ENCODE measurements at regions not wholly inside any gene's neighbourhood (a gene's known extent, or its start where the extent isn't known, plus 50 kb on each side); places are given as distances from the start of the nearest gene placed in this dataset.

DNA sequence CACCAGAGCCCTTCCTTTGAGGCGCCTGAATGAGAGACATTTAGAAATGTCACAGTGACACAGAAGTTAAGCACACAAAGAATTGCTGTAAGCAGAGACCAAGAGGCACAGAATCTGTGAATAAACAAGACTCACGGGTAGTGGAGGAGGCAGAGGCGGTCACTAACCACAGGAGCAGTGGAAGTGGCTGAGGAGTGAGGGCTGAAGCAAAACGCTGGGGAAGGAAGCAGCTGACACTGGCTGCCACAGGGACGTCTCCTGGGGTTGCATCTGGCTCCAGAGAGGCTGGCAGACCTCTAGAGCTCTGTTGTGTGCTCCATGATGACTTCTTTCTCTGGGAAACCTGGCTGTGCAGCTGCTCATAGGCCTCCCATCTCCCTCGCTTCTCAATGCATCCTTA lies 65.0 kb upstream of the SLC2A12 start:
- WGBS (ENCODE audit: insufficient coverage), result 16% methylated on average over 5 of the region's 6 CpGs
- Histone ChIP-seq H3K27me3 (ENCODE audit: control insufficient read depth, insufficient read depth, low read length) (no peaks in the 10 kb centered on the region), H3K9me3 (ENCODE audit: control insufficient read depth, insufficient read depth, low read length) (no peaks in the 10 kb centered on the region), H3K4me3 (ENCODE audit: low read depth, low read length) (no peak overlapping the region), H3K36me3 (ENCODE audit: control insufficient read depth, insufficient read depth, low read length) (no peaks in the 10 kb centered on the region), H3K27ac (ENCODE audit: low read depth, low read length) (peak overlapping the region; percentile 25), H3K4me1 (ENCODE audit: control insufficient read depth, insufficient read depth, low read length) (peaks cover 18% of the 10 kb centered on the region)
- DNase-seq (ENCODE audit: low read depth in 4 of 6, low spot score in 6 of 6), result peak in 2 of 6 donors; percentile 53 to 58

DNA sequence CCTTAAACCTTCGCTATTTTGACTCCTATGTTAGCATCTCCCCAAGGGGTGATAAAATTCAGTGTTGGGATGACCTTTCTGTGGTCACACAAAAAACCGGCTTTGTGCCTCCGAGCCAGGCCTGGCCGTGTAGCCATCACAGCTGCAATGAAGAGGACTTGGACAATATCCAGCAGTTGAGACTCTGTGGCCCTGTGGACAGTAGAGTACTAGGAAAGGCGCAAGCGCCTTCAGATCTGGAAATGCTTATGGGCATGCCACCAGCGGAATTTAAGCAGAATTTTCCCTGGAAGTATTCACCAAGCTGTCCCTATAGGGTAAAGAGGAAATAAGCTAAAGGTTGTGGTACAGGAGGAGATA lies 63.3 kb upstream of the SLC2A12 start:
- H3K4me3 ChIP-seq (ENCODE audit: low read depth, low read length), result no peak overlapping the region
- DNase-seq (ENCODE audit: low read depth in 4 of 6, low spot score in 6 of 6), result peak in 2 of 6 donors; percentile 31 to 39

DNA sequence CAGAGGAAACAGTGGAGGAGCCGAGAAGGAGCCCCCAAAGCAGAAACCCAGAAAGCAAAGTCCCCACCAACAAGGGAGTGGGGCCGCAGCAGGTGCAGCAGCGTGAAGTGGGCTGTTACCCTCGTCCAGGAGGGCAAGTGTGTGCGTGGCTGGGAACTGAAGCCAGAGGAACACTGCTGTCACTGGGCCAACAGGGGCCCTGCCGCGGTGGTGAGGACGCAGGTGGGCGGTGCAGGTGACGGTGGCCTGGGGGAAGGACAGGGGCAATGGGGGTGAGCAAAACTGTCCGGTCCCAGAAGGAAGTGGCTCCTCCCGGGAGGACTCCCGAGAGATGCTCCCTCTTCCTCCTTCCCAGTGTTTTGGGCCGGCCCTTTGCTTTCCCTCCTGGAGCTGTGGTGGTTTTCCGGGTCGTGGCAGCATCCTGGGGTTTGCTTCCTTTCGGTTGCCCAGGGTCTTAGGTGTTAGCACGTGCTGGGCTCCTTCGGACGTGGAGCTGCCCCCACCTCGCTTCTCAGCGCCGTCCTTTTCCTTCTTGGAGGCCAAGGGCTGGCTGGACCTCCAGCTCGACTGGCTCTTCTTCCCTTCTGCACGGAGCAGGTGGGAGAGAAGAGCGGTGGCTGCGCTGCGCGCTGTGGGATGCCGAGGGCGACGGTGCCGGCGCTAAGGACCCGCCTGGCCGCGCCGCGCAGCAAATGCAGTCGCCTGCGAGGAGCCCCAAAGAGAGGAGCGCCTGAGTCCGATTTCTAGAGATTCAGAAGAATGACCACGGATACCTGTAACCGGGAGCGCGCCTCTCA lies 62.7 kb upstream of the SLC2A12 start:
- H3K36me3 ChIP-seq (ENCODE audit: control insufficient read depth, insufficient read depth, low read length), result no peaks in the 10 kb centered on the region
- no peak for DNase-seq (ENCODE audit: low read depth in 4 of 6, low spot score in 6 of 6)
- H3K27ac ChIP-seq (ENCODE audit: low read depth, low read length), result no peak overlapping the region
- H3K4me1 ChIP-seq (ENCODE audit: control insufficient read depth, insufficient read depth, low read length), result peaks cover 18% of the 10 kb centered on the region
- WGBS (ENCODE audit: insufficient coverage), result 44% methylated on average over 38 of the region's 47 CpGs
- no peaks in the 10 kb centered on the region for H3K27me3 ChIP-seq (ENCODE audit: control insufficient read depth, insufficient read depth, low read length)
- no peak overlapping the region for H3K4me3 ChIP-seq (ENCODE audit: low read depth, low read length)
- no peaks in the 10 kb centered on the region for H3K9me3 ChIP-seq (ENCODE audit: control insufficient read depth, insufficient read depth, low read length)

More for the DNA sequence above, 63.3 kb upstream of the SLC2A12 start:
- no peak overlapping the region for H3K27ac ChIP-seq (ENCODE audit: low read depth, low read length)
- peaks cover 18% of the 10 kb centered on the region for H3K4me1 ChIP-seq (ENCODE audit: control insufficient read depth, insufficient read depth, low read length)
- H3K9me3 ChIP-seq (ENCODE audit: control insufficient read depth, insufficient read depth, low read length), result no peaks in the 10 kb centered on the region
- no peaks in the 10 kb centered on the region for H3K36me3 ChIP-seq (ENCODE audit: control insufficient read depth, insufficient read depth, low read length)
- 60% methylated on average over 5 of the region's 7 CpGs for WGBS (ENCODE audit: insufficient coverage)
- no peaks in the 10 kb centered on the region for H3K27me3 ChIP-seq (ENCODE audit: control insufficient read depth, insufficient read depth, low read length)

DNA sequence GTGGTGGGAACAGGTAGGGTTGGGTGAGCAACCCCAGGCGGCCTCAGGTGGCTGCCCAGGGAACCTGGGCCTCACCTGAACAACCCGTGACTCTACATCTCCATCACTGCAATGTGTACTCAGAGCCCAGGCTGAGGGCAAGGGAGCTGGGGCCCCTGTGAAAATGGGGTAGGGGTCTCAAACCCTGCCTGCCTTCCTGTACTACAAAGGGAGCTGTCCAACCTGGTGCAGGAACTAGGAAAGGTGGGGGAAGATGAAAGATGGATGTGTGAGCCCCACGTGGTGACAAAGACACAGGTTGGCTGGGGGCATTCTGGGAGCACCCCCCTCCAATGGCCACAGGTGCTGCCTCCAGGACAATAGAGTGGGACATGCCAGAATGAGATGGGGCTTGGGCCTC lies 62.1 kb upstream of the SLC2A12 start:
- 33% methylated on average over 1 of the region's 3 CpGs for WGBS (ENCODE audit: insufficient coverage)
- Histone ChIP-seq H3K9me3 (ENCODE audit: control insufficient read depth, insufficient read depth, low read length) (no peaks in the 10 kb centered on the region), H3K27ac (ENCODE audit: low read depth, low read length) (no peak overlapping the region), H3K4me1 (ENCODE audit: control insufficient read depth, insufficient read depth, low read length) (peaks cover 18% of the 10 kb centered on the region), H3K27me3 (ENCODE audit: control insufficient read depth, insufficient read depth, low read length) (no peaks in the 10 kb centered on the region), H3K36me3 (ENCODE audit: control insufficient read depth, insufficient read depth, low read length) (no peaks in the 10 kb centered on the region), H3K4me3 (ENCODE audit: low read depth, low read length) (no peak overlapping the region)
- no peak for DNase-seq (ENCODE audit: low read depth in 4 of 6, low spot score in 6 of 6)

DNA sequence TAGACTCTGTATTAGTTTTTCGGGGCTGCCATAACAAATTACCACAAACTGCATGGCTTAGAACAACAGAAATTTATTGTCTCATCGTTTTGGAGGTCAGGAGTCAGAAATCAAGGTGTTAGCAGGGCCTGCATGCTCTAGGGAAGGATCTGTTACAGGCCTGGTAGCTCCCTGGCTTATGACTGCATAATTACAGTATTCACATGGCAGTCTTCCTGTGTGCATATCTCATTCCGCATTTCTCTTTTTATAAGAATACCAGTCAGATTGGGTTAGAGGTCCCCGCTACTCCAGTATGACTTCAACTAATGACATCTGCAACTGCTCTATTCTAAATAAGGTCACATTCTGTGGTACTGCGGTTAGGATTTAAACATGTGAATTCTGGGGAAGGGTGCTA lies 59.3 kb upstream of the SLC2A12 start:
- WGBS (ENCODE audit: insufficient coverage), result 86% methylated on average over 1 of the region's 5 CpGs
- H3K36me3 ChIP-seq (ENCODE audit: control insufficient read depth, insufficient read depth, low read length), result no peaks in the 10 kb centered on the region
- H3K27ac ChIP-seq (ENCODE audit: low read depth, low read length), result no peak overlapping the region
- no peaks in the 10 kb centered on the region for H3K9me3 ChIP-seq (ENCODE audit: control insufficient read depth, insufficient read depth, low read length)
- DNase-seq (ENCODE audit: low read depth in 4 of 6, low spot score in 6 of 6), result no peak
- peaks cover 14% of the 10 kb centered on the region for H3K4me1 ChIP-seq (ENCODE audit: control insufficient read depth, insufficient read depth, low read length)
- H3K4me3 ChIP-seq (ENCODE audit: low read depth, low read length), result no peak overlapping the region
- H3K27me3 ChIP-seq (ENCODE audit: control insufficient read depth, insufficient read depth, low read length), result no peaks in the 10 kb centered on the region

DNA sequence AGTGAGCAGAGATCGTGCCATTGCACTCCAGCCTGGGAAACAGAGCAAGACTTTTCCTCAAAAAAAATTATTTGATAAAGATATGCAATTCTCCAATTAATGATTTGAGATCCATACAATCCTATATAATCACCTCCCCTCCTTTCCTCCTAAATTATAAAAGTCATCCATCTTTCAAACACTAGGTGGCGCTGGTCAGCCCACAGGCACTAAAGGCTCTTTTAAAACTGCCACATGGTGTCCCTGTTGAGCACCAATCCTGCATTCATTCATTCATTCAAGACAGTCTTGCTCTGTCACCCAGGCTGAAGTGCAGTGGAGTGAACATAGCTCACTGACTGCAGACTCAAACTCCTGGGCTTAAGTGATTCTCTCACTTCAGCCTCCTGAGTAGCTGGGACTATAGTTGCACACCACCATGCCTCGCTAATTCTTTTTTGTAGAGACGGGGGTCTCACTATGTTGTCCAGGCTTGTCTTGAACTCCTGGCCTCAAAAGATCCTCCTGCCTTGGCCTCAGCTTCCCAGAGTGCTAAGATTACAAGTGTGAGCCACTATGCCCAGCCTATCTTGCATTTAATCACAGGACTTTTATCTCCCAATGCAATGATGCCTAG lies 58.7 kb upstream of the SLC2A12 start:
- Histone ChIP-seq H3K4me3 (ENCODE audit: low read depth, low read length) (no peak overlapping the region), H3K36me3 (ENCODE audit: control insufficient read depth, insufficient read depth, low read length) (no peaks in the 10 kb centered on the region), H3K27ac (ENCODE audit: low read depth, low read length) (no peak overlapping the region), H3K27me3 (ENCODE audit: control insufficient read depth, insufficient read depth, low read length) (no peaks in the 10 kb centered on the region), H3K9me3 (ENCODE audit: control insufficient read depth, insufficient read depth, low read length) (no peaks in the 10 kb centered on the region), H3K4me1 (ENCODE audit: control insufficient read depth, insufficient read depth, low read length) (peaks cover 14% of the 10 kb centered on the region)
- DNase-seq (ENCODE audit: low read depth in 4 of 6, low spot score in 6 of 6), result peak in 1 of 6 donors; percentile 21
- WGBS (ENCODE audit: insufficient coverage), result 64% methylated on average over 3 of the region's 4 CpGs

DNA sequence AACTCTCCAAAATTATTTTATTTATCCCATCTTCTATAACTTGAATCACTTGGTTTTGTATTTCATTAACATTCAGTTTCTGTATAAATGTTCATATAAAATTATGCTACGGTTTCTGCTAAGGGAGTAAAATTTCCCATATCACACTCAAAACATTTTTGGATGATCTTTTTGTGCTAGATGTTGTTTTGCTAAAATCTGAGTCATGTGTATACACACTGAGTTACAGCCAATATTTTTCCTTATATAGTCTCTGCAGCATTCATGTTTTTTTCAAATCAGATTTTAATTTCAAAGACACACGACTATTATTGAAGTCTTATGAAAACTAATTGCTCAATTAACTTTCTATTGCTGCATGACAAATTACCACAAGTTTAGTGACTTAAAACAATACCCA lies 54.3 kb upstream of the SLC2A12 start:
- DNase-seq (ENCODE audit: low read depth in 4 of 6, low spot score in 6 of 6), result no peak
- no peaks in the 10 kb centered on the region for H3K9me3 ChIP-seq (ENCODE audit: control insufficient read depth, insufficient read depth, low read length)
- H3K4me1 ChIP-seq (ENCODE audit: control insufficient read depth, insufficient read depth, low read length), result no peaks in the 10 kb centered on the region
- 100% methylated on average over 1 of the region's 2 CpGs for WGBS (ENCODE audit: insufficient coverage)
- H3K4me3 ChIP-seq (ENCODE audit: low read depth, low read length), result no peak overlapping the region
- H3K27me3 ChIP-seq (ENCODE audit: control insufficient read depth, insufficient read depth, low read length), result no peaks in the 10 kb centered on the region
- no peaks in the 10 kb centered on the region for H3K36me3 ChIP-seq (ENCODE audit: control insufficient read depth, insufficient read depth, low read length)
- H3K27ac ChIP-seq (ENCODE audit: low read depth, low read length), result no peak overlapping the region

DNA sequence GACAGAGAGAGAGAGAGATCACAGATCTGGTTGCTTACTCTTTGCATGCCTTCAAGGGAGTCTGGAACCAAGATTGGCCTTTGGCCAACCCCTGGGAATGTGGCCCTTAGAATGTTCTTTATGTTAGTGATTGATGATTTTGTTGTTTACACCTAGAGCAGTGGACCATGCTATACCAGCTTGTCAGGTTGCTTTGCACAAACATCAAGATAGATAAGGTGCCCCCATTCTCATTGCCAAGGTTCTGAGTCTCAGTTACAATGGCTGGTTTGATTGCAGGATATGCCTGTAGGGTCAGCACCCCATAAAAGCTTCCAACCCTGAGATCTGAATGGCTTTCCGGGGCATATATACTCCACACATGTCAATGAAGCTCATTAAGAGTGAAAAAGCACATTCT lies 53.5 kb upstream of the SLC2A12 start:
- H3K27me3 ChIP-seq (ENCODE audit: control insufficient read depth, insufficient read depth, low read length), result no peaks in the 10 kb centered on the region
- no peaks in the 10 kb centered on the region for H3K36me3 ChIP-seq (ENCODE audit: control insufficient read depth, insufficient read depth, low read length)
- no peaks in the 10 kb centered on the region for H3K9me3 ChIP-seq (ENCODE audit: control insufficient read depth, insufficient read depth, low read length)
- no peaks in the 10 kb centered on the region for H3K4me1 ChIP-seq (ENCODE audit: control insufficient read depth, insufficient read depth, low read length)
- WGBS (ENCODE audit: insufficient coverage), result 60% methylated on average over 1 of the region's 1 CpG
- H3K27ac ChIP-seq (ENCODE audit: low read depth, low read length), result no peak overlapping the region
- DNase-seq (ENCODE audit: low read depth in 4 of 6, low spot score in 6 of 6), result no peak
- no peak overlapping the region for H3K4me3 ChIP-seq (ENCODE audit: low read depth, low read length)

DNA sequence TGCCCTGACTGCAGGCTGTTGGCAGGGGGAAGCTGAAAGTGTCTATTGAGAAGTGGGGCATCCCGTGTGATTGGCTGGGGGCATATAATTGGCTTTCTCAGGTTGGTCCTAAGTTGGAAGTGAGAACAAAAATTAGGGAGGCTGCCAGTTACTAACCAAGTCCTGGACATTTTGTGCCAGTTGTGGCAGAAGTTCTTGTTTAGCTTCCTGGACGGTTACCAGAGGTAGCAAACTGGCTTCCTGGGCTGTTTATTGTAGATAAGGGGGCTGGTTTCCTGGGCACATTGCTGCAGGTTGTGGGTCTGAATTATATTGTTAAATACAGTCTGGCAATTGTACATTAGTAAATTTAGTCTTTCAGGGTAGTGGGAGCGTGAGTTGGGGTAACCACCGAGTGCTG lies 50.6 kb upstream of the SLC2A12 start:
- H3K36me3 ChIP-seq (ENCODE audit: control insufficient read depth, insufficient read depth, low read length), result no peaks in the 10 kb centered on the region
- H3K27me3 ChIP-seq (ENCODE audit: control insufficient read depth, insufficient read depth, low read length), result no peaks in the 10 kb centered on the region
- 91% methylated on average over 4 of the region's 4 CpGs for whole genome bisulfite sequencing (ENCODE audit: insufficient coverage)
- no peaks in the 10 kb centered on the region for H3K9me3 ChIP-seq (ENCODE audit: control insufficient read depth, insufficient read depth, low read length)
- DNase-seq (ENCODE audit: low read depth in 4 of 6, low spot score in 6 of 6), result no peak
- H3K27ac ChIP-seq (ENCODE audit: low read depth, low read length), result no peak overlapping the region
- H3K4me3 ChIP-seq (ENCODE audit: low read depth, low read length), result no peak overlapping the region
- H3K4me1 ChIP-seq (ENCODE audit: control insufficient read depth, insufficient read depth, low read length), result no peaks in the 10 kb centered on the region

Measured in spinal cord (tissue), 9 donors.